Middle frontal gyrus (tissue), 1 donor: ENCODE measurements at regions not wholly inside any gene's neighbourhood (a gene's known extent, or its start where the extent isn't known, plus 50 kb on each side); places are given as distances from the start of the nearest gene placed in this dataset.

ENCODE experiments used
- DNase-seq: peaks from one replicate; pipeline ENCODE4 v3.0.0-alpha.2; 2015; ENCODE audit warnings: low spot score; ENCODE audit errors: extremely low spot score

DNA sequence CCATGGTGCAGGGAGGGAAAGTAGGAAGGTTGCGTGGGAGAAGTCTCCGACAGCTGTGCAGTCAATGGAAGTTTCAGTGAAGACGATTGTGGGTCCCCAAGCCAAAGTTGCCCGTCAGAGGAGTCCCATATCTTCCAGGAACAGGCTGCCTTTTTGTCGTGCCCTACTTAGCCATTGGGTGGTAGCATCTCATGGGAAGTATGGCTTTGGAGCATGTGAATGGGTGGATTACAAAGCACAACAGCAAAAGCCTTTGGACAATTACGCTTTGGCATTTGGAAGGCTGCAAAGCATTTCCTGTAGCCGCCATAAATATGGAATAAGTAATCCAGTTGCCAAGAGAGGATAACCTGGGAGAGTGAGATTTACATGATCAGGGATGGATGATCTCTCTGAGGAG is 300.7 kb upstream of the BOD1L1 start:
- no peak for DNase-seq

DNA sequence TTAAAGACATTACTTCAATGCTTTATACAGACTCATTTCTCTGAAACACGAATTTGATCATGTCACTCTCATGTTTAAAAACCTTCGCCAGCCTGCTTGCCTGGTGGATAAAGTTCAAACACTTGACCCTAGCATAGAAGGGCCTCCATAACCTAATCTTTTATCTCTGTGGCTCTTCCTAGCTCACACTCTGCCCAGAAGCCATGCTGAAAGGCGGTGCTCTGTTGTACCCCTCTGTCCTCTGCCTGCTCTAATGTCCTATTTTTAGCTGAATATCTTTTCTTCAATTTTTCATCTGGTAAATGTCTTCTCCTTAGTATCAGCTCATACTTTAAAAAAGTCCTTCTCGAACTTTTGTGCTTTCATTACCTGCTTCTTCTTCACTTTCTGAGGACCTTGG is 302.6 kb upstream of the BOD1L1 start:
- no peak for DNase-seq

DNA sequence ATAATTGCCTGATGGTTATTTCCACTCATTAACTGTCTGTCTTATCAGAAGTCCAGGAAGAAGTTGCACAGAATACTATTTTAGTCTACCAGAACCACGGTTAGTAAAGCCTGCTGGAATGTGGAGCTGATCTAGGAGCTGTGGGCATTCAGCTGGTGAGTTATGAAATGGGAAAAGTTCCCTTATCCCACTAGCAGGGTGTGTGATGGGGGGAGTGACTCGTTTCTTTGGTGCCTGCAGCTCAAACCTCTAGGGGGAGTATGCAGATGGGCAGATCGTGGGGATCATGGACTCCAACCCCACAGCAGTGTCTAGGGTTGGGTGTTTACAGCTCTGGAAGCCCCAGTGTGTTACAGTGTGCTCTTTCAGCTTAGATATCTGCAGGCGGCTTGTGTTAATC is 305.7 kb upstream of the BOD1L1 start:
- DNase-seq, result no peak

DNA sequence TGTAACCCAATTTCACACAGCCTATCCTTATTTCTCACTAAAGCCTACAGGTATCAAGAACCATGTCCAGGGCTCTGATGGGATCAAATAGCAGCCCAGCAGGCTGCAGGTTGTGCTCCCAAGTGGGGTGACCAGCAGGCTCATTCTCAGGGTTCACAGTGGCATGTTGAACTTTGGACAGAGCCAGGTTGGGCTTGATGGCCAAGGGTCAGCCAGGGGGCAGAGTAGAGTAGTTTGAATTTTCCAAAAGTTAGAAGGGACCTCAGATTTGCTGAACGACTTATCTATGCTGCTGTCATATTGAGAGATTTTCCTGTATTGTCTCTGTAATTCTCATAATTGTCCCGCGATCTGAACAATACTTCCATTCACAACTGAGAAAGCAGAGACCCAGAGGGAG is 310.8 kb upstream of the BOD1L1 start:
- no peak for DNase-seq

DNA sequence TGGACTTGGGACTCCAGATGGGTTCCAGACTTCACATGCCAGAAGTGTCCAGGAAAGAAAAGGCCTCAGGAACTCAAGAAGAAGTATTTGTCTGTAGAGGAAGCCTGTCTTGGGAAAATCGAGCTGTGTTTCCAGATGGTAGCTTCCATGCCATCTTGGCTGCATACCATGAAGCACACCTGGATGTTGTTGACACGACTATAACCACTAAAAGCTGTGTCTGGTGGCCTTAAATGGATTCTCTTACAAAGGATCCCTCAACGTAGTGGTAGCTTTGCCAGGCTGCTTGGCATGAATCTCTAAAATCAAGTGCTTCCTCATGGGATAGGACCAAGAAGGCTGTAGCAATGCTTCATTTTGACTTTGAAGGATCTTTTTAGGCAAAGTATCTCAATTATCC is 313.4 kb upstream of the BOD1L1 start:
- no peak for DNase-seq

DNA sequence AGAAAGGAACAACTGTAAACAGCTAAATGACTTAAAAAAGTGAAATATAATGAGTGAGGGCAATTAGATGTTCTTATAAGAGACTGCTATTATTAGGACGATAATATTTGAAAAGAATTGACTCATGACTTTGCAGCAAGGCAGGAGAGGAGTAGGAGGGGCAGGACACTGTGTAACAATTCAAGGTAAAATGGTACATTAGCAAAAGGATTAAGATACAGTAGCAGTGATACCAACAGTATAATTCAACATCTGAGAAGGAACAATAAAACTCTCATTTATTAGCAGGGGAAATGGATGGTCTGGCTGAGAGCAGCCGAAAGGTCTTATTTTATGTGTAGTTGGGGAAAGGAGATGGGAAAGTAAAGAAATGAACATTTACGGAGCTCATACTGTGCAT is 315.5 kb upstream of the BOD1L1 start:
- DNase-seq, result no peak

DNA sequence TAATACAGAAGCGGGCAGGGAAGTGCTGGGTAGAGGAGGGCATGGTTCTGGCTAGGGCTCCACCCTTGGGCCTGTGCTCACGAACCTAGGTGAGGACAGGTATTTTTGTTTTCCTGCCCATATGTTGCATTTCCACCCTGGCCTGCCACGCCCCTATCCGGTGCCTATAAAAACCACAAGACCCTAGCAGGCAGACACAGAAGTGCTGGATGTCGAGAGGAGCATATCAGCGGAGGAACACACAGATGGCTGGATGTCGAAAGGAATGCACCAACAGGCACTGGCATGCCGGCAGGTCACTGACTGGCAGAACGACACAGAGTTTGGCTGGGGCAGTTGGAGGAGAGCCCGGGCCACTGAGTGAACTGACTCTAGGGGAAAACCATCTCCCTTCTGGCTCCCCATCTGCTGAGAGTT is 316.6 kb upstream of the BOD1L1 start:
- DNase-seq, result no peak

DNA sequence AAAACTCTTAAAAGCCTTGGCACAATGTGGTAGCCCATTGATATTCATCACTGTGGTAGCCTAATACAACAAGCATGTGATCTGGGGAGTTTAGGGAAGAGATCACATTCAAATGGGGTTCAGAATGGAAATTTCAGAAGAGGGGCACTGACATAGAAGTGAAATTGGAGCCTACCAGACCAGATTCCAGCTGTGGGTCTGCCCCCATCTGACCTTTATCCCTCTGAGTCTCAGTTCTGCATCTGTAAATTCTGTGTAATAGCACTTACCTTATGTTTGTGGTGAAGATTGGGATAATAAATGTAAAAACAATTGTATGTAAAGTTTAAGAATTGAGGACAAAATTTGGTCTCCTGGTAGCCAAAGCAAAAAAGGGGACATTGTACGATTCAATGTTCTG is 320.4 kb upstream of the BOD1L1 start:
- no peak for DNase-seq

DNA sequence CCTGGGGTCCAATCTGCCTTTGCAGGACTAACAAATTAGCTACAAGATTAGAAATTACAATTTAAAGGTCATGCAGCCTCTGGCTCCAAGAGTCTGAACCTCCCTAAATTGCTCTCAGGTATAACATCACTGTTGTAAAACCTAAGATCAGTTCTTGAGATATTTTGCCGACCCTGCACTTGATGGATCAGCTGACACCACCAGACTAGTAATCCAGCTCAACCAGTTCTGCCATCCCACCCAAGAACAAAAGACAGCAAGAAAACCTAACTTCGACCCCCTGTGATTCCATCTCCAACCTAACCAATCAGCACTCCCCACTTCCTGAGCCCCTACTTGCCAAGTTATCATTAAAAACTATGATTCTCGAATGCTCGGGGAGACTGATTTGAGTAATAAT is 323.0 kb upstream of the BOD1L1 start:
- no peak for DNase-seq

DNA sequence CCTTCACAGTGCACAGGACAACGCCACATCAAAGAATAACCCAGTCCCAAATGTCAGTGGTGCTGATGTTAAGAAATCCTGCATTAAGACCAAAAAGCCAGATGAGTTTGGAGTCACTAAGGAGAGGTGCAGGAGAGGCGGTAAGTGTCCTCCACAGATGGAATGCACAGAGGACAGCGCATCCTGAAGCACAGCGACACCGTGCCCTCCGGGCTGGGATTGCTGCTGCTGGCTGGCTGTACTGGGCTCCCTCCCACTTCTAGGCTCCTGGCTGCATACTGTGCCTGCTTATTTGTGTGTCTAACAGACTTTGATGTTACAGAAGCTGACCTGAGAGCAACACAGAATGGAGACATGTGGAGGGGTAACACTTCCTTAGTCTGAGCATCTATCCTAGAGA is 325.6 kb upstream of the BOD1L1 start:
- no peak for DNase-seq

DNA sequence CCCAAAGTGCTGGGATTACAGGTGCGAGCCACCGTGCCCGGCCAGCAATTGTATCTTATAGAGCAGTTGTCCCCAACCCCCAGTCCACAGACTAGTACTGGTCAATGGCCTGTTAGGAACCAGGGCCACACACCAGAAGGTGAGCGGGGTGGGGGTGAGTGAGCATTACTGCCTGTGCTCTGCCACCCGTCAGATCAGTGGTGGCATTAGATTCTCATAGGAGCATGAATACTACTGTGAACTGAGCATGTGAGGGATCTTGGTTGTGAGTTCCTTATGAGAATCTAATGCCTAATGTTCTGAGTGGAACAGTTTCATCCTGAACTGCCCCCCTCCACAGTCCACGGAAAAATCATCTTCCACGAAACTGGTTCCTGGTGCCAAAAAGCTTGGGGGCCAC is 328.0 kb upstream of the BOD1L1 start:
- DNase-seq, result no peak

DNA sequence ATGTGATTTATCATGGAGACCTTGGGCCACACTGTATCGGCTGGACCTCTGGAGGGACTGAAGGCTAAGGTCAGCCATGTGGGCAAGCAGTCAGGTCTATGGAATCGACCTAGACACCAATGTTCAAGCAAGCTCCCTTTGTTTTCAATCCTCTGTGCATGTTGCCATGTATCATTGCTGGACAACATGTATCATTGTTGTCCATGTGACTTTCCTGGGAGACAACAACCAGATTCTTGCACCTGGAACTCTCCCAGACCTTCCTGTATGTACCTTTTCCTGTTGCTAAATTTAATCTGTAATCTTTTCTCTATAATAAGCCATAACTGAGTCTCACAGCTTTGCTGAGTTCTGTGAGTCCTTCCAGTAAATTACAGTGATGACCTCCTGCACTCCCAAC is 329.4 kb upstream of the BOD1L1 start:
- no peak for DNase-seq

DNA sequence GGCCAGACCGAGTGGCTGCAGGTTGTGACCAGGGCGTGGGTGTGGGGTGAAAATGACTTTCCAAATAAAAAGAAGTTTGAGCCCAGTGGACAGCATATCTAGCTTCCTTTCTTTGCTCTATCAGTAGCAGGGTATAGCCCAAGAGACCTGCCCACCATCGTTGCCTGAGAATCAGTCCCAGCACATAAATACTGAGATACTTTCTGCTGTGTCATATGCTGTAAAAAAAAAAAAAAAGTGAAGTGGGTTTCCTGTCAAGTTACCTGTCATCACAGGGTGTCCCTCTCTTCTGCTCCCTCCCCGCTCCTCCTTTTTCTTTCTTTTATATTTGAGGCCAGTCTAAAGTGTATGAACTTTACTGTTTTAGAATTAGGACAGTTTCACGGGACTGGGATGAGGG is 330.3 kb upstream of the BOD1L1 start:
- no peak for DNase-seq

DNA sequence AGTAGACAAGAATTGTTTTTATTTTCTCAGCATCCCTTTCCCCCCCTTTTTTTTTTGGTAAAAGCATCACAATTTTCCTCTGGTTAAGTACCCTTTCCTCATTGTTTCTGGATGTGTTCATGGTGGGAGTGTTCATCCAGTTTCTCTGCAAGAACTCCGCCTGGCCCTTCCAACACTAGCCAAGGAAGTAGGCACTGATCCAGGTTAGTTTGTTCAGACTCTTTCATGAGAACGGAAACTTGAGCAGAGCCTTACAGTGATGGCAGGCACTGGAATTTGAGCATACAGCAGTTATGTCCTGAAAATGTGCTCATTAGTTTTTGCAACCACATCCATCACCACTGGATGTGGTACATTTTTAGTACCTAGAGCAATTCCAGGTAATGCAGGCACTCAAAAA is 336.1 kb upstream of the BOD1L1 start:
- DNase-seq, result no peak

DNA sequence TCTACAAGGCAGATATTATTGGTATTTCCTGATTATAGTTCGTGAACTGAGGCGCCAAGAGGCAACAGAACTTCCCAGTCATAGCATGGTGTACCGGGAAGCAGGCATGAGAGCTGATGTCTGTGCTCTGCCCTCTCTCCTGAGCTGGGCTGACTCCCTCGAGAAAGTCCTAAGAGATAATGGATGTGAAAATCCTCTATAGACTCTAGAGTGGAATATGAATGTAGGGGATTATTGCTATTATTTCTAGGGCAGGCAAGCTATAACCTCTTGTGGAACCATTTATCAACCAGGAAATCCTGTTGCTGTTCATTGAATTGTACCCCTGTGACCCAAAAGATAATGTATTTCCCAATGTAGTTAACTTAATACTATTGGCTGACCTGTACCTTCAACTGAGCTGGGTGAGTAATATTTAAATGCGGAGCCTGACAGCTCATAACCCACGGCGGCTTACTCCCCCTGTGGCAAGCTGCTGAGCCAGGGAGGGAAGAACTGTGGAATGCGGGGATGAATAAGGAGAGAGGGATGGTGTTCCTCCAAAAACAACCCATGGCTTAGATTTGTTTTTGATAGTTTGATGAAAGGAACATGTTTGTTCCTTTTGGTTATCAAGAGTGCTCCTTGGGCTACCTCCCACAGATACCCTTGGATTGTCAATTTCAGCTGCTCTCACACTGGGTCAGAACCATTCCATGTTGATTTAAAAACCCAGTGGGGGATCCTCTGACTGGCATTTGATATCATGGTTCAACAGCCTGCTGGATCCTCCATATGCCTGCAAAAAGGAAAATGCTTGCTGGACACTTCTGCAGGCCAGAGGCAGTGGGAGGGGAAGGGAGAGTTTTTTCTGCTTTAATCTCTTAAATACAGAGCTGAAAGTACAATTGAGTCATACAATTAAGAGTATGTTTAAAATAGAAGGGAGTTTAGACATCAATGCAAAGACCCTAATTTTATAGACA is 339.0 kb upstream of the BOD1L1 start:
- DNase-seq, result no peak

DNA sequence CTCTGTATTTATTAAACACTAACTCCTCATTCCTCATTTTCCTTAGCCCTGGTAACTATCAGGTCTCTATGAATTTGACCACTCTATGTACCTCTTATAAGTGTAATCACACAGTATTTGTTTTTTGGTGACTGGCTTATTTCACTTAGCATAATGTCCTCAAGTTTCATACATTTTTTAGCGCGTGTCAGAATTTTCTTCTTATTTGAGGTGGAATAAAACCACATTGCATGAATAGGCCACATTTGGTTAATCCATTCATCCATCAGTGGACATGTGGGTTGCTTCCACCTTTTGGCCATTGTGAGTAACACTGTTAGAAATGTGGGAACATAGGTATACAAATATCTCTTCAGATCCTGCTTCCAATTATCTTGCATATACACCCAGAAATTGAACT is 341.2 kb upstream of the BOD1L1 start:
- no peak for DNase-seq

DNA sequence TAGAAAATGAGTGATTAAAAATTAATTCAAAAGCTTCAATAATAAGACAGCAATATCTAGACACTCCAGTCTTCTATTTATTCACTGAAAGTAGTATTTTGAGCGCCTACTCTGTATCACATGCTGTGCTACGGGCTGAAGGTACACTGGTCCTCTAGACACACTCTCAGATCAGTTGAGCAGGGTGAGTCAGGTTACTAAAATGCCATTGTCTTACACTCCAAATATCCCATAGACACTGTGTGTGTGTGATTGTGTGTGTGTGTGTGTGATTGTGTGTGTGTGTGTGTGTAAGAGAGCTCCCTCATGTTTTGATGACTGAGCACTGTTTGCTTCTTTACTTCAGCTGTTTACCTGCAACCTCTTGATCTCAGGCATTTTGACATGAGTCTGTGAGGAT is 342.8 kb upstream of the BOD1L1 start:
- DNase-seq, result no peak

DNA sequence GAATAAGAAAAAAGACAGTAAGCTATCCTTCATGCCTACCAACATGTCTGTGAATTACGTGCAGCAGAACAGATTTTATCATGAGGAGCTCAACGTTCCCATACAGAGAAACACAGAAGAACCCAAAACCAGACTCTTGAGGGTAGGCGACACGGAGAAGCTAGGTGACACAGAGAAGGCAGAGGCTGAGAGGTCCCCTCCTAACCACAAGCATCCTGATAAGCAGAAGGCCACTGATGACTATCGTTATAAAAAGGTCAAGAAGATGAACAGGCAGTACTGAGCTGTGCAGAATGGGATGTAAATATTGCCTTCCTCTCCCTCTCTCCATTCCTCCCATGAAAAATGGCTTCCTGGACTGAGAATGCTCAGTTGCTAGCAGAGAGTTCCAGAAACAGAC is 350.2 kb upstream of the BOD1L1 start:
- no peak for DNase-seq

DNA sequence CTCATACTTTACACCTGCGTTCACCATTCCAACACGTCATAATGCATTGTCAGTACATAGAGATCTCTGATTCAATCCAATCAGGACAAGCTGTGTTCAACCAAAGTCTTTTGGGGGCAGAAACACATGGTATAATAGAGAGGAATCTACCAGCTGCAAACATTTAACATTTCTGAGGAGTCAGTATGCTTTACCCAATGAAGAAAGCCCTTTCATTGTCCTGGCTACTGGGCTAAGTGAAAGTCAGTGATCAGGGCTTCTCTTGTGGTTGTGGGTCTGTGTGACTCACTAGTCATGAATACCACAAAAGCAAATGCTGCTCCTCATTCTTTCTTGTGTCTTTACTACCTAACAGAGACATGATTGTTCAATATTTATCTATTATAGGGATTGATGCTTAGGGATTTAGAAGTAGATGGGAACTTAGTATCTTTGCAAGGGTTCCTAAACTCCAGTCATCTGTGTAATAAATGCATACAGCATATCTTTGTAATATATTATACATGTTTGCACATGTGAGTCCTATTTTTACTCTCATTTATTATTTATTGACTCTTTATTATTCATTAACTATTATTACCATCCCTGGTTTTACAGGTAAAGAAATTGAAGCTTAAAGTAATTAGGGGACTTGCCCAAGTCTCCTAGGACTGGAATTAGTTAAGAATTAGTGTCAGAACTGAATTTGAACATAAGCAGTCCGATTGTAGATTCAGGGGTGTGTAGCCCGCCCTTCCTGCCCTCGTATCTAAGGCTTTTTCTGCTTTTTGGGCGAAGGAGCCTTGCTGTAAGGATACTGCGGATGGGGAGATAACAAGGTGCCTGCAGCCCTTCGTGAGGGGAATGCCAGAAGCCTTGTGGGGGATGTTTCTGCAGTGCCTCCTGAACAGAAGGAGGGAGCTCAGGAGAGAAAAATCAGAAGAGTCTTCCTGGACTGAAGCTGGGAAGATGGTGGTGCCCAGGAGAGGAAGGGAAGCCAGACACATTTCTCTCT is 353.1 kb upstream of the BOD1L1 start:
- DNase-seq, result no peak

DNA sequence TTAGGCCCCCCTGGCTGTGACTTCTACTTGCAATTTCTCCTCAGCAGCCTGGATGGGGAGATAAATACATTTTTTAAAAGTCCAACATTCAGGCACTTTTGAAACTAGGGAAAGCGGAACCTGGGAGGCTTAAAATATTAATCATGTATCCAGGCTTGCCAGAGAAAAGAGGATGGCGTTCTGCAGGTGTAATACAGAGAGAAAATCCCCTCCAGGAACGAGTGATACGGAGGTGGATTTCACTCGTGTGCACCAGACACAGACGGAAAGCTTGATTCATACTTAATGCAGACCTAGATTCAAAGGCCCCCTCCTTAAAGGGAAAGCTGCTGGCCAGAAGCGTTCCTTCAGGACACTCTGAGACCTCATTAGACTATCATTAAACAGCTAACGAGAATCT is 354.0 kb upstream of the BOD1L1 start:
- no peak for DNase-seq

DNA sequence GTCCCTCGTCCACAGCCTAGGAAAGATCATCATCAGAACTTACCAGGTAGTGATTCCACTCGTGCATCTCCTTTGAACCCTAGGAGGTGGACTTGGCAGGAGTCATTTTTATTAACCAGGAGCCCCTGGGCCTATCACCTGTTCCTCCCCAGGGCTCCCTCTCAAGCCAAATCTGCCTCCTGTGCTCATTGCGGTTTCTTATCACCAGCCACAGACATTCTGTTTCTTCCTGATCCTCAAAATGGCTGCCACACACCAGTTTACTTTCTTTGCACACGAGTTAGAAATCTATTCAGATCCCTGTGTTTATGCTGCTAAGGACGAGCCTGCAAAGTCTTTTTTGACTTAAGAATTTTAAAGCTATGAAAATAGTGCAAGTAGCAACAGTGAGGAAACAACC is 354.5 kb upstream of the BOD1L1 start:
- no peak for DNase-seq

DNA sequence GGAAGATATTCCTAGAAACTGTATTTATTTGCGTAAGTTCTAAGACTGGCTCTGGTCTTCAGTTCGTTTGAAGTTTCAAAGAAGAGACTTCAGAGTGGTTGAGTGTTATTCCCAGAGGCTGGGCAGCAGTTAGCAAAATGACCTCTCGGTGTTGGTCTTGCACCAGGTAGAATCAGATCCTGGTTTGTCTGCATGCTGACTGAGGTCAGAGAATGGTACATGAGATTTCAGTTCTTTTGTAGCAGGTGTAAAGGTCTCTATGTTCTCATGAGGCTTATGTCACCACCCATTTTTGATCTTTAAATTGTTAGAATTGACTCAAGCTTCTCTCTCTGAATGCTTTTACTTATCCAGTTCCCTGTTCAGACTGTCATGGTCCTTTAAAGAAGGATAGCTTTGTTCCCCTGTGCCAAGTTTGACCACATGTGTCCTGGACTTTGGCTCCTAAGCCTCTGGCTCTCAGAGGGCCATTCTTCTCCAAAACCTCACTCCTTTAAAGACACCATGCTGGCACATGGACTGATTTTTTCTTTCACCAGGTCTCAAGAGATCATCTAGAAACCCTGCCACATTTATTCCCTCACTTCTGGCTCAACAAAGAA is 355.8 kb upstream of the BOD1L1 start:
- DNase-seq, result no peak
